ENCODE measurements at regions not wholly inside any gene's neighbourhood (a gene's known extent, or its start where the extent isn't known, plus 50 kb on each side); places are given as distances from the start of the nearest gene placed in this dataset.
A peak's percentile ranks its signal among the peaks of the same experiment; 100 is the strongest.

DNA sequence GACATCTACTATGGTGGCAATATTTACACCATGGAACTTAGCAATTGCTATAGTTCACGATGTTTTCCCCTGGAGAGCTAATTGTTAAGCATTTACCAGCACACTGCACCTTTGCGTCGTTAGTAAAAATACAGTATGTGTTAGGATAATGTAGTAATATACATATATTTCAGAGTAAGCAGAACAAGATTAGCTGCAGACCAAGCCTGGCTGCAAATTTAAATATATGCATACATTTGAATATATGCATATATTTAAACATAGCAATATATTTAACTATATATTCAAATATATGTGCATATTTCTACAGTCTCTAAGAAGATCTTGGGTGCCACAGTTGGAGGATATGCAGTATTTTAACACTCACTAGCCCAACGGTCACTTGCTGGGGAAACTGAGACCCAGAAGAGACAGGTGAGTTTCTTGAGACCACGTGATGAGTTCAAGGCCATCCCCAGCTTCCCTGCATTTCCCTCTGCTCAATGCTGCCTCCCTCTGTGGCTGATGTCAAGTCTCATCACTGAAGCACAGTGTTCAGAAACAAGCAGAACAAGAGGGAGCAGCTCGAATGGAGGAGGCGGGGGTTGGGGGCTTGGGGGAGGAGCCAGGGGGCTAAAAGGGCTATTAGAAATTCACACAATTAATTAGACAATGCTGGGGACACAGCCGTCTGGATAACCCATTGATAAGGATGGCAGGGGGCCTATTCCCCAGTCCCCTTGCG lies 708.0 kb downstream of the MED13L start:
- peaks cover 0 to 17% of the 10 kb centered on the region in 2 experiments; a peak in 3 of 5 replicates for H3K27me3 ChIP-seq (ENCODE audit: control insufficient read depth in 2 of 2, insufficient read depth in 2 of 2, low read length in 2 of 2)
- ChIA-PET POLR2A (interaction anchor here (1.2 kb wide), 1 partner anchor 8 kb away, joined by 4 read pairs; no protein-coding TSS in a partner anchor), CTCF (ENCODE audit: low intra/inter-chr PET ratio) (no interaction called here)
- intact Hi-C loops (cut with micrococcal nuclease) (no loop called here), in situ Hi-C loops (cut with MboI) (no loop called here)
- H3K36me3 ChIP-seq (ENCODE audit: control insufficient read depth, insufficient read depth, low read length): no peaks in the 10 kb centered on the region
- H3K4me1 ChIP-seq (replicated peaks in 1 of 2; ENCODE audit: control insufficient read depth in 2 of 2, insufficient read depth in 2 of 2, low read length in 2 of 2): no peaks in the 10 kb centered on the region
- DNase-seq (ENCODE audit: extremely low read depth in 1 of 4, low spot score in 3 of 4) (no peak), ATAC-seq (peak; percentile 45; the same call in 1 of the 3 replicates), FAIRE-seq (no peak)
- BruUV-seq (replicated peaks): no TSS peak
- H3K4me2 ChIP-seq (ENCODE audit: insufficient read depth, low read length): no peak overlapping the region
- H3K27ac ChIP-seq (ENCODE audit: extremely low read depth, low read depth, low read length): no peak overlapping the region
- no peak overlapping the region for H3K9ac ChIP-seq (ENCODE audit: insufficient read depth in 1 of 2, low read depth in 2 of 2, low read length in 2 of 2)
- no peaks in the 10 kb centered on the region for H3K9me1 ChIP-seq (ENCODE audit: control insufficient read depth, insufficient read depth, low read length)
- no peak overlapping the region for H2AFZ ChIP-seq (ENCODE audit: low read depth, low read length)
- H3K79me2 ChIP-seq (ENCODE audit: control insufficient read depth, insufficient read depth, low read length): no peaks in the 10 kb centered on the region
- no peaks in the 10 kb centered on the region for H4K20me1 ChIP-seq (replicated peaks; ENCODE audit: control insufficient read depth, insufficient read depth, low read length)
- H3K9me3 ChIP-seq (replicated peaks; ENCODE audit: control insufficient read depth, insufficient read depth, low read depth, low read length): no peaks in the 10 kb centered on the region
- WGBS (ENCODE audit: insufficient coverage, low coverage, missing lambda C conversion rate): 21% methylated on average over 9 of the region's 9 CpGs
- H3K4me3 ChIP-seq: no peak overlapping the region
- TF ChIP-seq ZNF584 (CRISPR knock-in tag; IDR thresholded peaks at IDR 0.05; ENCODE audit: low read depth): no peak
- TF ChIP-seq IRF2 (CRISPR knock-in tag; IDR thresholded peaks at IDR 0.05): no peak
- TF ChIP-seq, protein P1, sequence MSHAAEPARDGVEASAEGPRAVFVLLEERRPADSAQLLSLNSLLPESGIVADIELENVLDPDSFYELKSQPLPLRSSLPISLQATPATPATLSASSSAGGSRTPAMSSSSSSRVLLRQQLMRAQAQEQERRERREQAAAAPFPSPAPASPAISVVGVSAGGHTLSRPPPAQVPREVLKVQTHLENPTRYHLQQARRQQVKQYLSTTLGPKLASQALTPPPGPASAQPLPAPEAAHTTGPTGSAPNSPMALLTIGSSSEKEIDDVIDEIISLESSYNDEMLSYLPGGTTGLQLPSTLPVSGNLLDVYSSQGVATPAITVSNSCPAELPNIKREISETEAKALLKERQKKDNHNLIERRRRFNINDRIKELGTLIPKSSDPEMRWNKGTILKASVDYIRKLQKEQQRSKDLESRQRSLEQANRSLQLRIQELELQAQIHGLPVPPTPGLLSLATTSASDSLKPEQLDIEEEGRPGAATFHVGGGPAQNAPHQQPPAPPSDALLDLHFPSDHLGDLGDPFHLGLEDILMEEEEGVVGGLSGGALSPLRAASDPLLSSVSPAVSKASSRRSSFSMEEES (CRISPR knock-in tag; IDR thresholded peaks at IDR 0.05): 0 out of 2 replicates have a peak, but pooled peaks have one; percentile 14
- TF ChIP-seq FOXK2 (conservative IDR thresholded peaks at IDR 0.05 in 1 of 2, IDR thresholded peaks at IDR 0.05 in 1 of 2; ENCODE audit: low read depth in 2 of 2): no peak
- no peak for TF ChIP-seq YBX1 (IDR thresholded peaks at IDR 0.05)
- TF ChIP-seq, protein P2, sequence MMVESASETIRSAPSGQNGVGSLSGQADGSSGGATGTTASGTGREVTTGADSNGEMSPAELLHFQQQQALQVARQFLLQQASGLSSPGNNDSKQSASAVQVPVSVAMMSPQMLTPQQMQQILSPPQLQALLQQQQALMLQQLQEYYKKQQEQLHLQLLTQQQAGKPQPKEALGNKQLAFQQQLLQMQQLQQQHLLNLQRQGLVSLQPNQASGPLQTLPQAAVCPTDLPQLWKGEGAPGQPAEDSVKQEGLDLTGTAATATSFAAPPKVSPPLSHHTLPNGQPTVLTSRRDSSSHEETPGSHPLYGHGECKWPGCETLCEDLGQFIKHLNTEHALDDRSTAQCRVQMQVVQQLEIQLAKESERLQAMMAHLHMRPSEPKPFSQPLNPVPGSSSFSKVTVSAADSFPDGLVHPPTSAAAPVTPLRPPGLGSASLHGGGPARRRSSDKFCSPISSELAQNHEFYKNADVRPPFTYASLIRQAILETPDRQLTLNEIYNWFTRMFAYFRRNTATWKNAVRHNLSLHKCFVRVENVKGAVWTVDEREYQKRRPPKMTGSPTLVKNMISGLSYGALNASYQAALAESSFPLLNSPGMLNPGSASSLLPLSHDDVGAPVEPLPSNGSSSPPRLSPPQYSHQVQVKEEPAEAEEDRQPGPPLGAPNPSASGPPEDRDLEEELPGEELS (CRISPR knock-in tag; IDR thresholded peaks at IDR 0.05; ENCODE audit: borderline replicate concordance): no peak
- TF ChIP-seq NFIX (CRISPR knock-in tag; IDR thresholded peaks at IDR 0.05; ENCODE audit: low read depth): no peak
- TF ChIP-seq, protein P3, sequence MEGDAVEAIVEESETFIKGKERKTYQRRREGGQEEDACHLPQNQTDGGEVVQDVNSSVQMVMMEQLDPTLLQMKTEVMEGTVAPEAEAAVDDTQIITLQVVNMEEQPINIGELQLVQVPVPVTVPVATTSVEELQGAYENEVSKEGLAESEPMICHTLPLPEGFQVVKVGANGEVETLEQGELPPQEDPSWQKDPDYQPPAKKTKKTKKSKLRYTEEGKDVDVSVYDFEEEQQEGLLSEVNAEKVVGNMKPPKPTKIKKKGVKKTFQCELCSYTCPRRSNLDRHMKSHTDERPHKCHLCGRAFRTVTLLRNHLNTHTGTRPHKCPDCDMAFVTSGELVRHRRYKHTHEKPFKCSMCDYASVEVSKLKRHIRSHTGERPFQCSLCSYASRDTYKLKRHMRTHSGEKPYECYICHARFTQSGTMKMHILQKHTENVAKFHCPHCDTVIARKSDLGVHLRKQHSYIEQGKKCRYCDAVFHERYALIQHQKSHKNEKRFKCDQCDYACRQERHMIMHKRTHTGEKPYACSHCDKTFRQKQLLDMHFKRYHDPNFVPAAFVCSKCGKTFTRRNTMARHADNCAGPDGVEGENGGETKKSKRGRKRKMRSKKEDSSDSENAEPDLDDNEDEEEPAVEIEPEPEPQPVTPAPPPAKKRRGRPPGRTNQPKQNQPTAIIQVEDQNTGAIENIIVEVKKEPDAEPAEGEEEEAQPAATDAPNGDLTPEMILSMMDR (IDR thresholded peaks at IDR 0.05 in 2 of 3, conservative IDR thresholded peaks at IDR 0.05 in 1 of 3; ENCODE audit: insufficient read depth in 2 of 3, low read depth in 1 of 3, low read length in 3 of 3): peak in 1 of 3 experiments; percentile 5; a peak in 1 of 6 replicates
- TF ChIP-seq, protein P4, sequence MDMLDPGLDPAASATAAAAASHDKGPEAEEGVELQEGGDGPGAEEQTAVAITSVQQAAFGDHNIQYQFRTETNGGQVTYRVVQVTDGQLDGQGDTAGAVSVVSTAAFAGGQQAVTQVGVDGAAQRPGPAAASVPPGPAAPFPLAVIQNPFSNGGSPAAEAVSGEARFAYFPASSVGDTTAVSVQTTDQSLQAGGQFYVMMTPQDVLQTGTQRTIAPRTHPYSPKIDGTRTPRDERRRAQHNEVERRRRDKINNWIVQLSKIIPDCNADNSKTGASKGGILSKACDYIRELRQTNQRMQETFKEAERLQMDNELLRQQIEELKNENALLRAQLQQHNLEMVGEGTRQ (CRISPR knock-in tag; IDR thresholded peaks at IDR 0.05): peak; percentile 47
- no peak for TF ChIP-seq COPS2 (conservative IDR thresholded peaks at IDR 0.05)
- no peak for TF ChIP-seq CCNT2 (IDR thresholded peaks at IDR 0.05; ENCODE audit: borderline replicate concordance, extremely low read depth, insufficient read length, low read depth, low read length)
- TF ChIP-seq, protein P5, sequence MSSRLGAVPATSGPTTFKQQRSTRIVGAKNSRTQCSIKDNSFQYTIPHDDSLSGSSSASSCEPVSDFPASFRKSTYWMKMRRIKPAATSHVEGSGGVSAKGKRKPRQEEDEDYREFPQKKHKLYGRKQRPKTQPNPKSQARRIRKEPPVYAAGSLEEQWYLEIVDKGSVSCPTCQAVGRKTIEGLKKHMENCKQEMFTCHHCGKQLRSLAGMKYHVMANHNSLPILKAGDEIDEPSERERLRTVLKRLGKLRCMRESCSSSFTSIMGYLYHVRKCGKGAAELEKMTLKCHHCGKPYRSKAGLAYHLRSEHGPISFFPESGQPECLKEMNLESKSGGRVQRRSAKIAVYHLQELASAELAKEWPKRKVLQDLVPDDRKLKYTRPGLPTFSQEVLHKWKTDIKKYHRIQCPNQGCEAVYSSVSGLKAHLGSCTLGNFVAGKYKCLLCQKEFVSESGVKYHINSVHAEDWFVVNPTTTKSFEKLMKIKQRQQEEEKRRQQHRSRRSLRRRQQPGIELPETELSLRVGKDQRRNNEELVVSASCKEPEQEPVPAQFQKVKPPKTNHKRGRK (tag; IDR thresholded peaks at IDR 0.05): no peak

Measured in K562 (cell line).